ENCODE measurements at regions not wholly inside any gene's neighbourhood (a gene's known extent, or its start where the extent isn't known, plus 50 kb on each side); places are given as distances from the start of the nearest gene placed in this dataset.
"Not testable (repeated sequence)": the region's sequence is repeated elsewhere in the genome, so short reads cannot be mapped to it uniquely, and the experiment has no call there.

DNA sequence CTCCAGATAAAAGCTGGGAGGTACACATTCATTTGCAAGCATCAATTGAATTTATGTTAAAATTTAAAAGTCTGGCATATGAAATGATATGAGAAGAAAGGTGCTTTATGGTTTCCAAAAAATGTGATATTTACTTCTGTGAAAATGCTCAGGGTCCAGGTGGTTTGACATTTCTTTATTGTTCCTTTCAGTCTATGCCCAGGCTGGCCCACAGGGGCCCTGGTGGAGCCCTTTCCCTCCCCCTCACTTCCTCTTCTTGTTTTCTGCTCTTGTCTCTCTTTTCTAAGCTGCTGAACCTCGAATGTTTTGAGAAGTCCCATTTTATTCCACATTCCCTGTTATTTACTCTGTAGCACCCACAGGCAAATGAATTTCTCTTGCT, 127.8 kb downstream of the HS3ST3B1 start:
- TF ChIP-seq, protein P1, sequence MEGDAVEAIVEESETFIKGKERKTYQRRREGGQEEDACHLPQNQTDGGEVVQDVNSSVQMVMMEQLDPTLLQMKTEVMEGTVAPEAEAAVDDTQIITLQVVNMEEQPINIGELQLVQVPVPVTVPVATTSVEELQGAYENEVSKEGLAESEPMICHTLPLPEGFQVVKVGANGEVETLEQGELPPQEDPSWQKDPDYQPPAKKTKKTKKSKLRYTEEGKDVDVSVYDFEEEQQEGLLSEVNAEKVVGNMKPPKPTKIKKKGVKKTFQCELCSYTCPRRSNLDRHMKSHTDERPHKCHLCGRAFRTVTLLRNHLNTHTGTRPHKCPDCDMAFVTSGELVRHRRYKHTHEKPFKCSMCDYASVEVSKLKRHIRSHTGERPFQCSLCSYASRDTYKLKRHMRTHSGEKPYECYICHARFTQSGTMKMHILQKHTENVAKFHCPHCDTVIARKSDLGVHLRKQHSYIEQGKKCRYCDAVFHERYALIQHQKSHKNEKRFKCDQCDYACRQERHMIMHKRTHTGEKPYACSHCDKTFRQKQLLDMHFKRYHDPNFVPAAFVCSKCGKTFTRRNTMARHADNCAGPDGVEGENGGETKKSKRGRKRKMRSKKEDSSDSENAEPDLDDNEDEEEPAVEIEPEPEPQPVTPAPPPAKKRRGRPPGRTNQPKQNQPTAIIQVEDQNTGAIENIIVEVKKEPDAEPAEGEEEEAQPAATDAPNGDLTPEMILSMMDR (IDR thresholded peaks at IDR 0.05; ENCODE audit: low read depth, low read length) = no peak
- ChIA-PET POLR2A (no interaction called here), CTCF (no interaction called here)
- H3K9me3 ChIP-seq (ENCODE audit: control insufficient read depth, insufficient read depth, low read length) = no peaks in the 10 kb centered on the region
- H3K4me3 ChIP-seq (ENCODE audit: low read depth, low read length) = no peak overlapping the region
- no peak overlapping the region for H3K27ac ChIP-seq (ENCODE audit: low read depth, low read length)
- no peaks in the 10 kb centered on the region for H3K27me3 ChIP-seq (ENCODE audit: control insufficient read depth, insufficient read depth, low read length)
- no peak for DNase-seq (ENCODE audit: low read depth, low spot score)

GRCh38 chr17:14427900-14428647, 127.2 kb downstream of the HS3ST3B1 start:
- TF ChIP-seq, protein P1 (IDR thresholded peaks at IDR 0.05; ENCODE audit: low read depth, low read length) = no peak
- ChIA-PET CTCF (interaction anchor here (1.5 kb wide), 1 partner anchor 498 kb away, joined by 5 read pairs; no protein-coding TSS in a partner anchor), POLR2A (no interaction called here)
- H3K27me3 ChIP-seq (ENCODE audit: control insufficient read depth, insufficient read depth, low read length) = no peaks in the 10 kb centered on the region
- H3K27ac ChIP-seq (ENCODE audit: low read depth, low read length) = no peak overlapping the region
- DNase-seq (ENCODE audit: low read depth, low spot score) = no peak
- no peaks in the 10 kb centered on the region for H3K9me3 ChIP-seq (ENCODE audit: control insufficient read depth, insufficient read depth, low read length)
- H3K4me3 ChIP-seq (ENCODE audit: low read depth, low read length) = no peak overlapping the region

- H3K27me3 ChIP-seq (ENCODE audit: control insufficient read depth, insufficient read depth, low read length); CTCF ChIA-PET: not testable (repeated sequence)
Measured at GRCh38 chr17:14423156-14423555, 122.3 kb downstream of the HS3ST3B1 start.

GRCh38 chr17:14417336-14417735, 116.5 kb downstream of the HS3ST3B1 start:
- no peak for DNase-seq (ENCODE audit: low read depth, low spot score)
- TF ChIP-seq, protein P1 (IDR thresholded peaks at IDR 0.05; ENCODE audit: low read depth, low read length) = no peak
- CTCF ChIA-PET = no interaction called here
- H3K27me3 ChIP-seq (ENCODE audit: control insufficient read depth, insufficient read depth, low read length) = no peaks in the 10 kb centered on the region
- POLR2A ChIA-PET = no interaction called here
- H3K27ac ChIP-seq (ENCODE audit: low read depth, low read length) = no peak overlapping the region
- no peak overlapping the region for H3K4me3 ChIP-seq (ENCODE audit: low read depth, low read length)
- no peaks in the 10 kb centered on the region; the same call in 1 of the 2 replicates for H3K9me3 ChIP-seq (ENCODE audit: control insufficient read depth, insufficient read depth, low read length)

More at GRCh38 chr17:14423156-14423555, 122.3 kb downstream of the HS3ST3B1 start:
- not testable (repeated sequence) for H3K27ac ChIP-seq (ENCODE audit: low read depth, low read length); H3K9me3 ChIP-seq (ENCODE audit: control insufficient read depth, insufficient read depth, low read length); DNase-seq (ENCODE audit: low read depth, low spot score); H3K4me3 ChIP-seq (ENCODE audit: low read depth, low read length)
- POLR2A ChIA-PET = interaction anchor here (0.7 kb wide), 1 partner anchor 684 kb away, joined by 3 read pairs; no protein-coding TSS in a partner anchor

GRCh38 chr17:14409292-14409691, 108.4 kb downstream of the HS3ST3B1 start:
- CTCF ChIA-PET = no interaction called here
- no peak for DNase-seq (ENCODE audit: low read depth, low spot score)
- TF ChIP-seq, protein P1 (IDR thresholded peaks at IDR 0.05; ENCODE audit: low read depth, low read length) = no peak

More at GRCh38 chr17:14409292-14409691, 108.4 kb downstream of the HS3ST3B1 start:
- Histone ChIP-seq H3K27ac (ENCODE audit: low read depth, low read length) (no peak overlapping the region), H3K4me3 (ENCODE audit: low read depth, low read length) (no peak overlapping the region), H3K27me3 (ENCODE audit: control insufficient read depth, insufficient read depth, low read length) (no peaks in the 10 kb centered on the region), H3K9me3 (ENCODE audit: control insufficient read depth, insufficient read depth, low read length) (no peaks in the 10 kb centered on the region; the same call in 1 of the 2 replicates)
- POLR2A ChIA-PET = no interaction called here
